ENCODE measurements at regions not wholly inside any gene's neighbourhood (a gene's known extent, or its start where the extent isn't known, plus 50 kb on each side); places are given as distances from the start of the nearest gene placed in this dataset.
A peak's percentile ranks its signal among the peaks of the same experiment; 100 is the strongest.

DNA sequence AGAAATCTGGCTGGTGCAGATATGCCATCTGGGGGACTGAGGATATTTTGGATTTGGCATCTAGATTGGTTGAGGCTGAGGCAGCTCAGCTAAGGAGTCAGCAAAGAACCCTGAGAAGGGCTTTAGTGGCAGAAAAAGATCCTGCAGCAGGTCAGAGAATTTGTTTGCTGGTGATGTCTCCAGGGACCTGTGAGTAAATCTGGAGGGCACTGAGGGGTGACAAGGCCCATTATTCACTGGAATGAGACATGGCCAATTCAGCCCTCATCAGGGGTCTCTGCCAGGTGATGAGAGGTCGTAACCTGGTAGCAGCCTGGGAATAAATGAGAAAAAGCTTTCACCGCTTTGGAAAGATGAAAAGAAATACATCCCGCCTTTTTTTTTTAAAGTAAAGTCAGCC, 118.3 kb upstream of the FBXL4 start:
- DNase-seq (ENCODE audit: low spot score) = no peak

DNA sequence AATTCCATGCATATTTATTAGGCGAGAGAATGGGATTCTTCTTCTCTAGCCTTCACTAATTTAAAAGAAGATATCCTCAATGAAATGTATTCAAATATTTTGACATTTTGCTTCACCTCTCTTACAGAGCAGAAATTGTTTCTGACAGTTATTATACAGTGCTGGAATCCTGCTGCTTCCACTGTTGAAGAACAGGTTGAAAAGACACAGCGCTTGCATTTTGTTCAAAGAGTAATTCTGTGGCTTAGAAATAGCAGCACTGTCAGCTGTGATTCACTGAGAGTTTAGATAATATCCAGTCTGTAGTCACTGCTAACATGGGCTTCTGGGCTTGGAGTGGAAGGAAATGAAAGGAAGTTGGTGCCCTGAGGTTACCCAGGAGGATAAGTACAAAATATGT, 117.1 kb upstream of the FBXL4 start:
- no peak for DNase-seq (ENCODE audit: low spot score)

DNA sequence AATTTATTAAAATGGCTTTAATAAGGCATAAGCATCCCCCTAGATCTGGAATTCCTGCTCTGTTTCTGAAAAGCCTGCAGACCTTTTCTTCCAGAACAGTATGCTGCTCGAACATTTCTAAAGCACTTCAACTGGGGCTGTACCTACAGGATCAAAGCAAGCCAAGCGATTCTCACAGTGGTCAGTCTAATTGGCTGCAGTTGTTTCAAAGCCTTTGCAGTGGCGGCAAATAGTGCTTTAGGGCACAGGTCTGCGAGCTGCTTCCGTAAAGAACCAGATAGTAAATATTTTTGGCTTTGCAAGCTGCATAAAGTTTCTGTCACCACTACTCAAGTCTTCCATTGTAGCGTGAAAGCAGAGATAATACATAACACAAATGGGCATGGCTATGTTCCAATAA, 88.9 kb upstream of the FBXL4 start:
- DNase-seq (ENCODE audit: low spot score) = no peak

DNA sequence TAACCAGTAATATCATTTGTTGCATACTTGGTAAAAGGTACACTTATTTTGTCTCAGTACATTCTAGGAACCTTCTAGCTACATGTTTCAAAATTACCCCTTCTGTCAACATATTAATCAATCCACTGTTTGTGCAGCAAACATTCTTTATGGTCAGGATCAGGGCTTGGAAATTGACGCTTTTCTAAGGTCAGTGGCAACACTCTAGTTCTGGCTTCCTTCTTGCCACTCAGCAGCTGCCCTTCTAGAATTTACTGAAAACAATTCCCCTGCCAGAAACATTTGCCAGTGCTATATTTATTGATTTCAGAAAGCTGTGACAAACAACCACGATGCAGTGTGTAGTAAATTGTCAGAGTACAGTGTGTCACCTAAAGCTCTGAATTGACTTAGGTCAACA, 84.7 kb upstream of the FBXL4 start:
- no peak for DNase-seq (ENCODE audit: low spot score)

DNA sequence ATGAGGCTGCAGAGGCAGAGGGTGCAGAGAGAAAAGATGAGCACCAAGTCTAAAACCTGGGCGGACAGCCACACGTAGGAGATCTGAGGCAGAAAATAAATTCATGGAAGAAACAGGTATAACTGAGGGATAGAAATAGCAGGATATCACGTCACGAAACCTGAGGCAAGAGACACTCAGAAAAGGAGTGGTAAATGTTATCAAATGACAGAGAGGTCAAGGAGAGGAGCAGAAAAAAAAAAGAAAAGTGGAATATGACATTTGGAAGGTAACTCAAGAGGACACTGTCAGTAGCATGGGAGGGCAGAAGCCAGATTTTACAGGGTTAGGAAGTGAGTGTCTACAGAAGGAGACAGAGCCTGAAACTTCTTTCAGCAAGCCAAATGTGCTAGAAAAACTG, 84.2 kb upstream of the FBXL4 start:
- DNase-seq (ENCODE audit: low spot score) = no peak

DNA sequence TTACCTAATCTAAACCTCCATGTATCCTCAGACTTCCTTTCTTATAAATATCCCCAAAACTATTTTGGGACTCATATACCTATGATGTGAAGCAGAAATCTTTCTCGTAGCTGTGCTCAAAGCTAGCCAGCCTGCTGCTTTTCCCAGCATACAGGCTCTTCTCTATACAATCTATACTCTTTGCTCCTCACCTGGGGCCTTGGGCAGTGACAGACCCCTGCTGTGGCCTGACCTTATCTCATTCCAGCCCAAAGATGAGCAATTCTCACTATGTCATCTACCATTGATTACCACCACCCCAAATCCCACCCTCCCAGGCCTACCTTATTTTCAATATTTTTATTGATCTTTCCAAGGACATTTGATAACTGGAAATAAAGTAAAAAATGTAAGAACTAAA, 83.2 kb upstream of the FBXL4 start:
- DNase-seq (ENCODE audit: low spot score) = no peak

DNA sequence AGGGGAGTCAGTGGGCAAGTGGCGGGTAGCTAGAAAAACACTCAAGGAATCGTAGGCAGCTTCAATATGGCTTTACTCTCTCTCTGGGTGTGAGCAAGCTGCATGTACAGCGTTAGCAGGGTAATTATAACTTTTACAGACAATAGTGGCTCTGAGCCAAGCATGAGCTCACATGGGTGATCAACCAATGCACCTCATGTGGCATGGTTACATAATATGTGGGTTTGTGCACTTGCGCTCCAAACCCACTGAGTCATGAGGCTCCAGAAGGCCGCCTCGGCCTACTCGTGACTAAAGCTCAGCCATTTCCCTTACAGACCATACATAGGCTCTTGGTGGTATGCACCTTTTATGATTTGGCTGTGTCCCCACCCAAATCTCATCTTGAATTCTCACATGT, 78.4 kb upstream of the FBXL4 start:
- DNase-seq (ENCODE audit: low spot score) = no peak

DNA sequence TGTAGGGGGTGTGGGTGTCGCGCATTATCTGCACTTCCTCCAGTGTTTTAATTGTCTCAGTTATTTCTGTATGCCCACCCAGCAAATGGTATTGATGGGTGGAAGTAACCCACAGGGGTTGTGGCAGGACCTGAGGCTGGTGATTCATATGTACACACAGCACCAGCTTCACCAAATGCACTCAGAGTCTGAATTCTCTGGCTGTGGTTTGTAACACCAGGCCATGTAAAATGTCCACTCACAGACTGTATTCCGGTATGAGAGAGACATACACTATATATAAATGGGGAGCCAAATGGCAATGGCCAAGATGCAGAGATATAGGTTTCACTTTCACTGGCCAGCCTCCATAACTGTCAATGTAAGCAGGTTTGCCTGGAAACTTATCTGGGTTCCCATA, 76.3 kb upstream of the FBXL4 start:
- DNase-seq (ENCODE audit: low spot score) = no peak

DNA sequence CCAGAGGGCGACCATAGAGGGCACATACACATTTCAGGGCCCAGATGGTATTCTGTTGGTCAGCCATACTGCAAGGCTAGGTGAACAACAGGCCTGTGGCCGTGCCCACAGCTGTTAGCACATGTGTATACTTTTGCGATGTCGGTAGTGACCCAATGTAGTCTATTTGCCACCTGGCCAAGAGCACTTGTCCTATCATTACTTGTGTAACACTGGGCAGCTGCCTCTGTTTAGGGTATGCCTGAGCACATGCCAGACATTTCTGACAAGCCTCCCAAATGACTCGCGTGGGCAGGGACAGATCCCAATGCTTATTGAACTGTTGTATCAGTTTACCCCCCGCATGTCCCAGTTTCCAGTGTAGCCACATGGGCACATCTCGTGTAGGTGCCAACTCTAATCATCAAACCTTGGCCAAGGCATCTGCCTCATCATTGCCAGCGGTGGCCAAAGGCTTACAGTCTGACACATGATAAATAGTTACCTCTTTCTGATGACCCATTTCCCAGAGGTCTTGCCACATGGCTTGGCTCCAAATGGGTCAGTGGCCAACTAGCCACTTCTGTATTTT, 74.4 kb upstream of the FBXL4 start:
- DNase-seq (ENCODE audit: low spot score) = no peak

DNA sequence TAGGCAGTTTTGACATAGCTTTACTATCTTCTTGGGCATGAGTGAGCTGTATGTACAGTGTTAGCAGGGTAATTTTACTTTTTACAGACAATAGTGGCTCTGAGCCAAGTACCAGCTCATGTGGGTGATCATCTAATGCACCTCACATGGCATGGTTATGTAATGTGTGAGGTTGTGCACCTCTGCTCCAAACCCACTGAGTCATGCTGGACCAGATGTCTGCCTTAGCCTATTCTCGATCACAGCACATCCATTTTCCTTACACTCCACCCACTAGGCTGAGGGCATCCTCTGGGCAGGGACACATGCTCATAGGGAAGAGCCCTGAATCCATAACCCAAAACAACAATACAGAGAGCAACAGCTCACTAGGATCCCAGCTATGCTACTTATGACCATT, 71.6 kb upstream of the FBXL4 start:
- no peak for DNase-seq (ENCODE audit: low spot score)

DNA sequence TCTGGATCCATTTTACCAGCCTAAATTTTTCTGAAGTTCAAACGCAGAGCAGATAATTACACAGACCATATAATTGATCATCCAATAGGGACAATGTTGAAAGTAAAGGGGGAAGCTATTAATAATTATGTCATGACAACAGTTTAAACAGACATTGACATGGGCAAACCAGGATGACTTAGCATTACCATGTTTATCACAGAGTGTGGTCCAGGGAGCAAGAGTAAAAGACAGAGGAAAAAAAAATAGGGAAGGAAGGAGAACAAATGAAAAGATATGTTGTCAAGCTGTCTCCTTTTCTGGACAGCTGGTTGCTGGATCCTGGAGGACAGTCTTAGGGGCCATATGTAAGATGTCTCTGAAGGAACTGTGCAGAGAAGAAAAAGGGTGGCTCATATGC, 69.4 kb upstream of the FBXL4 start:
- no peak for DNase-seq (ENCODE audit: low spot score)

DNA sequence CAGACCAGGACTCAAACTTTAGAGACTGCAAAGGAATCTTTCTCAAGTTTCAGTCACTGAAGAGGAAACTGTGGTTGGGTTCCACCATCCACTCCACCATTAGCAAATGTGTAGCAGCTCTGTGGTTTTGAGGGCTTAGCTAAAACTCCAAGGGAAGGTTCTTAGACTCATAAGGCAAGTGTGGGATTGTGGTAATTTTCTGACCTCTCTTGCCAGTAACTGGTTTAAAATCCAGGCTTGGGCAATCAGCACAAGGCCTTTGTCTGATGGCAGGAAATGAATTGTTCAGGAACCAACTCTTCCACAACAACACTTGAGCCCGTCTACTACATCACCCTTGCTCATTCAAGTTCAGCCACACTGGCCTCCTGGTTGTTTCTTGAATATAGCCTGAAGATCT, 68.6 kb upstream of the FBXL4 start:
- DNase-seq (ENCODE audit: low spot score) = no peak

DNA sequence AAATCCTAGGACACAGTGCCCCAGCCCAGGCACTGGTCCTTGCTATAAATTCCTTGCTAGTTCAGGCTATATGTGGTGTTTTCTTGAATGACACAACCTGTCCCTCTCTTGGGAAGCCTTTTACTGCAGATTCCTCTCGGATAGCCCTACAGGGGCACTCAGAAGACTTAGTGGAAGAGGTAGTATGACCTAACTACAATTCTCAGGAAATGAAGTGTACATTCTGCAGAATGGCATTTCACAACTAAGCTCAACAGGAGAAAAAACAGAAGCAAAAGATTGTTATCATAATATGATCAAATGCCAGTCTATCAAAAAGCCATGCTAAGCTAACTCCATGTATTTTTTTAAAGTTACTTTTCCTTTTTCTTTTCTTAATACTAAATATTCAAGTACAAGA, 66.3 kb upstream of the FBXL4 start:
- no peak for DNase-seq (ENCODE audit: low spot score)

DNA sequence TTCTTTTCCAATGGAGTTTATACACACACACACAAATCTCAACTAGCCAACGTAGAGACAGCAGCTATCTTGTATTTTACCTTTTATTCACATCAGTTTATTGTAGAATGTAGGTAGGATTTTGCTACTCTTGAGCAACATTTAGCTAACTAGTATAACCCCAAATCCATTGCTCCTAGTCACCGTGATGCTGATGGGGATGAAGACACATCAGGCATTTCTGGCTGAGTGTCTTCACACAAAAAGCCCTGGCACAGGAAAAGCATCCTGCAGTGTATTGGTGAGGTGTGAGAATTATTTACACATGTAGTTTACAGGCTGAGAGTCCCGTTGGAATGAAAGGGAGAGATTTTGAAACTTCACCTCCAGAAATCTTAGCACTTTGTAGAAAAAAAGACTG, 65.9 kb upstream of the FBXL4 start:
- DNase-seq (ENCODE audit: low spot score) = no peak

DNA sequence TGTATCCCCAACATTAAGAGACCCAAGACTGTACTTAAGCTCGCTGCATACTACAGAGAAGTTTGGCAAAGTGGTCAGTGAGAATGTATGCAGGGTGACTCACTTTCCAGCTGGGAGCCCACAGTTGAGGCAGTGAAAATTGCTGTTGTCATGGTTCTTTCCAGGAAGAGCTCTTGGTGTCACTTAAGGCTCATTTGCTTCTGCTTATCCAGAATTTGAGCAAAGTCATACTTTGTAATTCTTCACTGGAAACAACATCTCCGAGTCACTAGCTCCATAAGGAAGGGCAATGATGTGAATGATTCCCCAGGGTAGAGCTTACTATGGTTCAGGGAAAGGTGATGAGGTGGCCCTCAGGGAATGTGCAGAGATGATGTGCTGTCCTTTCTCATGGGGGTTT, 65.4 kb upstream of the FBXL4 start:
- no peak for DNase-seq (ENCODE audit: low spot score)

DNA sequence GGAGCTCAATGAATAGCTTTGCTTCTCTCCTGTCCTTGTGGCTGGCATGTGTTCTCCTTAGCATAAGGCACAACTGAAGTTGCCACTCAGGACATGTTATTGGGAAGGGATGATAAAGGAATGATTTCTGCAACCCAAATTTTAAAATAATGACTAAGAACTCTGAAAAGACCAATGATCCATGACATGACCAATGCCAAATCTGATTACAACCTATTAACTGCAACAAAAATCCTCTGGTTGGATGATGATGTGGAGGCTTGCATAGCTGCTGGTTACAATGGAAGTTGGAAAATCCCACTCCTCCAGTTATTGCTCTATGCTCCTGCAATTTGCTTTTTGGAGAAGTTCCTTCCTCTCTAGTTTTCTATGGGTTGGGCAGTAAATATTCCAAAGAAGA, 63.4 kb upstream of the FBXL4 start:
- no peak for DNase-seq (ENCODE audit: low spot score)

DNA sequence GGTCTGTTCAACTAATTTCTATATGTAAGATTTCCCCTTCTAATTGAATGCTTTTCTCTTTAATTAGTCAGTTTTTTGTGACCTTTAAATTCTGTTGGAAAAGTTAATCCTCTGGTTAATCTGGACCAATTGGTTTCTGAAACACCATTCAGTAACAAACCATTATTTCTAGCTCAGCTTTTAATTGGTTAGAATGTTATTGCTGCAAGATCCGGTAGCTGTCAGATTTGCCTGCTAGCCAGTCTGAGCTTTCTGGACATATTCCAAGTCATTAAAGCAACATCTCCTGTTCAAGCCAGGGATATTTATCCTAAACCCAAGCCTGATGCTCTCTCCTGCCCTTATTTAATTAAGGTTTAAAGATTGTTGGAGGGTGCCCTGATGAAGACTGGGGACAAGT, 55.1 kb upstream of the FBXL4 start:
- peak; percentile 64 for DNase-seq (ENCODE audit: low spot score)

DNA sequence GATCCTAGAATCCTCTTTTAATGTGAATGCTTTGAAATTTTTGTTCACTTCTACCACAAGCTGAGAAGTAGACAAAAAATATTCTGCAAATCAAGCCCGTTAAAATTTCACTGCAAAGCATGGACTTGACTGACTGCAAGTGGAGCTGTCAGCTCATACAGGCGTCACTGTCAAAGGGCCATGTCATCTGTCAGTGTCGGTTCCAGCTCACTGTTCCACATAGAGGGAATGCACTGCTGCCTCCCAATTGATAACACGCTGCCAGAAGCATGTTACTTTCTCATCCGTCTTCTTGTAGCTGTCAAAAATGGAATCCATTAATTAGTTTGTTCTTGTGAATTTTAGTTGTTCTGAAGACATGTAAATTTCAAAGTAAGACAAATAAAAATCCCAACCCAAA, 50.4 kb upstream of the FBXL4 start:
- DNase-seq (ENCODE audit: low spot score) = no peak

Data from D341Med (cell line).